ENCODE measurements at regions not wholly inside any gene's neighbourhood (a gene's known extent, or its start where the extent isn't known, plus 50 kb on each side); places are given as distances from the start of the nearest gene placed in this dataset.

DNA sequence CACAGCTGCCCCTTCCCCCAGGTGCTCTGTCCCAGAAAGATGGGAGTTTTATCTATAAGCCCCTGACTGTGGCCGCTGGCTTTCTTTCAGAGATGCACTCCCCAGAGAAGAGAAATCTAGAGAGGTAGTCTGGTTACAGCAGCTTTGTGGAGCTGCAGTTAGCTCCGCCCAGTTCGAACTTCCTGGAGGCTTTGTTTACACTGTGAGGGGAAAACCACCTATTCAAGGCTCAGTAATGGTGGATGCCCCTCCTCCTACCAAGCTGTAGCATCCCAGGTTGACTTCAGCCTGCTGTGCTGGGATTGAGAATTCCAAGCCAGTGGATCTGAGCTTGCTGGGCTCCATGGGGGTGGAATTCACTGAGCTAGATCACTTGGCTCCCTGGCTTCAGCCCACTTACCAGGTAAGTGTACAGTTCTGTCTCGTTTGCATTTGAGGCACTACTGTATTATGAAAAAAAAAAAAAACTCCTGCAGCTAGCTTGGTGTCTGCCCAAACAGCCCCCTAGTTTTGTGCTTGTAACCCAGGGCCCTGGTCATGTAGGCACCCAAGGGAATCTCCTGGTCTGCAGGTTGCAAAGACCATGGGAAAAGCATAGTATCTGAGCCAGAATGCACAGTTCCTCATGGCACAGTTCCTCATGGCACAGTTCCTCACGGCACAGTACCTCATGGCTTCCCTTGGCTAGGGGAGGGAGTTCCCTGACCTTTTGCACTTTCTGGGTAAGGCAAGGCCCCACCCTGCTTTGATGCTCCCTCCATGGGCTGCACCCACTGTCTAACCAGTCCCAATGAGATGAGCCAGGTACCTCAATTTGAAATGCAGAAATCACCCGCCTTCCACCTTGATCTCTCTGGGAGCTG is 275.0 kb downstream of the CENPW start:
- CTCF ChIA-PET, result no interaction called here
- TF ChIP-seq, protein P1, sequence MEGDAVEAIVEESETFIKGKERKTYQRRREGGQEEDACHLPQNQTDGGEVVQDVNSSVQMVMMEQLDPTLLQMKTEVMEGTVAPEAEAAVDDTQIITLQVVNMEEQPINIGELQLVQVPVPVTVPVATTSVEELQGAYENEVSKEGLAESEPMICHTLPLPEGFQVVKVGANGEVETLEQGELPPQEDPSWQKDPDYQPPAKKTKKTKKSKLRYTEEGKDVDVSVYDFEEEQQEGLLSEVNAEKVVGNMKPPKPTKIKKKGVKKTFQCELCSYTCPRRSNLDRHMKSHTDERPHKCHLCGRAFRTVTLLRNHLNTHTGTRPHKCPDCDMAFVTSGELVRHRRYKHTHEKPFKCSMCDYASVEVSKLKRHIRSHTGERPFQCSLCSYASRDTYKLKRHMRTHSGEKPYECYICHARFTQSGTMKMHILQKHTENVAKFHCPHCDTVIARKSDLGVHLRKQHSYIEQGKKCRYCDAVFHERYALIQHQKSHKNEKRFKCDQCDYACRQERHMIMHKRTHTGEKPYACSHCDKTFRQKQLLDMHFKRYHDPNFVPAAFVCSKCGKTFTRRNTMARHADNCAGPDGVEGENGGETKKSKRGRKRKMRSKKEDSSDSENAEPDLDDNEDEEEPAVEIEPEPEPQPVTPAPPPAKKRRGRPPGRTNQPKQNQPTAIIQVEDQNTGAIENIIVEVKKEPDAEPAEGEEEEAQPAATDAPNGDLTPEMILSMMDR (IDR thresholded peaks at IDR 0.05; ENCODE audit: insufficient read depth, low read length, missing control alignments), result no peak
- no peak overlapping the region for H3K4me3 ChIP-seq (ENCODE audit: low read depth, low read length)
- DNase-seq (ENCODE audit: low read depth, low spot score), result no peak
- POLR2A ChIA-PET, result no interaction called here

GRCh38 chr6:126616866-126617265 is 277.0 kb downstream of the CENPW start:
- POLR2A ChIA-PET, result no interaction called here
- CTCF ChIA-PET, result no interaction called here
- no peak overlapping the region for H3K4me3 ChIP-seq (ENCODE audit: low read depth, low read length)
- DNase-seq (ENCODE audit: low read depth, low spot score), result no peak
- TF ChIP-seq, protein P1 (IDR thresholded peaks at IDR 0.05; ENCODE audit: insufficient read depth, low read length, missing control alignments), result no peak

DNA sequence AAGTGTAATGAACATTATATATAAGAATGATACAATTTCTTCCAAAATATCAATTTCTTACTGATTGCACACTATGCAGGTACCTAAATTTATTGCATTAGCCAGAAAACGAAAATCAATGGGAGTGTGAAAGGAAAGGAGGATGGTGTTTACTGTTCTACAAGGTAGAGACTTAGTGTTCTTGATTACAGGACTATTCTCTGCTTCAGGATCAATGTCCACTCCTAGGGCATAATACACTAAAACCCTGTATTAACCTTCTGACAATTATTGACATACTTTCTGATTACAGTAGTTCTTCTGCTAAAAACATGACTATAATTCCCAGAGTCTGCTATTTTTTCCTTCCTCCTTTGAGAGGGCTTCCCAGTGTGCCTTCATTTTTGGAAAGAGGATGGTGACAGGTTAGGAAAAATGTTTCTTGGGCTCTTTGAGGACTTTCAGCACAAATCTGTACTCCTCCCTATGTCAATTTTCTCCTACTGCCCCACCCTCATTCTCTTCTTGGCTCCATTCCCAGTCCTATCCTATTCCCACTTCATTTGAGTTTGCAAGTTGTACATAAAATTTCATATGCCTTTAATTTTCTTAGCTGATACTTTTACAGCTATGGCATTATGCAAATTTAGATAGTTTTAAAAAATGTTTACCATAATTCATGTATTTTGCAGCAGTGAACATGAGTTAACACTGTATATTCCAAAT is 278.9 kb downstream of the CENPW start:
- DNase-seq (ENCODE audit: low read depth, low spot score), result no peak
- TF ChIP-seq, protein P1 (IDR thresholded peaks at IDR 0.05; ENCODE audit: insufficient read depth, low read length, missing control alignments), result no peak
- no peak overlapping the region for H3K4me3 ChIP-seq (ENCODE audit: low read depth, low read length)
- ChIA-PET POLR2A (no interaction called here), CTCF (no interaction called here)

DNA sequence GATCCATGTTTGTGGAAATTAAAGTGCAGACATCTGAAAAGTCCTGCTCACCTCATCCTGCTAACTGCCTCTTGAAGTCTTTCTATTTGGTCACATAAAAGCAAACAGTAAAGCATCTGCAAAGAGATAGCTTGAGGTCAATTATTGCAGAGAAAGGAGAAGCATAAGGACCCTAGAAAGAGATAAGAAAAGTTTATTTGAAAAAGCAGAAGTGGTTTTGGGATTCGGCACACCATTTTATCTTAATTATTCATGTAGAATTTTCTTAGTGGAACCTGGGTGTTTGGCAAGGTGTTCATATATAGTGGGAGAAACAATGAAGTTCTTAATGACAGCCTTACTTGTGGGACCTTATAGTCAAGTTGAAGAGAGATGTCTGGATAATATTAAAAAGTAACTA is 280.8 kb downstream of the CENPW start:
- DNase-seq (ENCODE audit: low read depth, low spot score), result no peak
- TF ChIP-seq, protein P1 (IDR thresholded peaks at IDR 0.05; ENCODE audit: insufficient read depth, low read length, missing control alignments), result no peak
- no peak overlapping the region for H3K4me3 ChIP-seq (ENCODE audit: low read depth, low read length)
- CTCF ChIA-PET, result no interaction called here
- POLR2A ChIA-PET, result no interaction called here

- H3K4me3 ChIP-seq (ENCODE audit: low read depth, low read length), result no peak overlapping the region
- ChIA-PET CTCF (no interaction called here), POLR2A (no interaction called here)
- TF ChIP-seq, protein P1 (IDR thresholded peaks at IDR 0.05; ENCODE audit: insufficient read depth, low read length, missing control alignments), result no peak
- DNase-seq (ENCODE audit: low read depth, low spot score), result no peak
Measured at GRCh38 chr6:126625019-126625418, 285.1 kb downstream of the CENPW start.

DNA sequence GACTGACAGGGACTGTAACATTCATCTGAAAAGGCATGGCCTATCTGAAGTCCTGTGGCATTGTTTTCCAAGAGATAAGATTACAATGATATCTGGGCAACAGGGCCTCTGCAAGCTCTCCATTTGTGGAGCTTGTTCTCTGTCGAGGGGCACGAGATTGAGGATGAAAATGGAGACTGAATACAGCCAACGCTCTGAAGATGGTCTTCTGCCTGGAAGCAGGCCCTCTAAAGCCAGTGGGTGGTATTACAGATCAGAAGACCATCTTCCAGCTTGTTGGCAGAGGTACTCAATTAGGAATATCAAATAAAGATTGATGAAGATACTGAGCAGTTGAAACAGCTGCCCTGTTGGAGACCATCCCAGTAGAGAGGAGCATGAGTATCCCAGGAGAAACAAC is 288.2 kb downstream of the CENPW start:
- TF ChIP-seq, protein P1 (IDR thresholded peaks at IDR 0.05; ENCODE audit: insufficient read depth, low read length, missing control alignments), result no peak
- ChIA-PET POLR2A (no interaction called here), CTCF (interaction anchor here (1.8 kb wide), 1 partner anchor 18 kb away, joined by 4 read pairs; no protein-coding TSS in a partner anchor)
- no peak overlapping the region for H3K4me3 ChIP-seq (ENCODE audit: low read depth, low read length)
- no peak for DNase-seq (ENCODE audit: low read depth, low spot score)
